ENCODE measurements at regions not wholly inside any gene's neighbourhood (a gene's known extent, or its start where the extent isn't known, plus 50 kb on each side); places are given as distances from the start of the nearest gene placed in this dataset.
"Not testable (repeated sequence)": the region's sequence is repeated elsewhere in the genome, so short reads cannot be mapped to it uniquely, and the experiment has no call there.

GRCh38 chr10:62996925-62997324 is 136.2 kb upstream of the NRBF2 start:
- DNase-seq (ENCODE audit: low spot score): no peak

- no peak for DNase-seq (ENCODE audit: low spot score)
Observed at GRCh38 chr10:62996516-62996915, 136.6 kb upstream of the NRBF2 start.

GRCh38 chr10:62993121-62993520 is 140.0 kb upstream of the NRBF2 start:
- DNase-seq (ENCODE audit: low spot score): no peak

GRCh38 chr10:62992145-62992721 is 140.9 kb upstream of the NRBF2 start:
- no peak for DNase-seq (ENCODE audit: low spot score)

GRCh38 chr10:62990126-62990525 is 143.0 kb upstream of the NRBF2 start:
- DNase-seq (ENCODE audit: low spot score): no peak

GRCh38 chr10:62985807-62986600 is 147.1 kb upstream of the NRBF2 start:
- DNase-seq (ENCODE audit: low spot score): no peak

GRCh38 chr10:62981096-62981495 is 152.0 kb upstream of the NRBF2 start:
- DNase-seq (ENCODE audit: low spot score): no peak

- DNase-seq (ENCODE audit: low spot score): no peak
Observed at GRCh38 chr10:62980687-62981086, 152.4 kb upstream of the NRBF2 start.

GRCh38 chr10:62979921-62980320 is 153.2 kb upstream of the NRBF2 start:
- no peak for DNase-seq (ENCODE audit: low spot score)

- no peak for DNase-seq (ENCODE audit: low spot score)
Observed at GRCh38 chr10:62978482-62978881, 154.6 kb upstream of the NRBF2 start.

GRCh38 chr10:62974795-62975194 is 158.3 kb upstream of the NRBF2 start:
- DNase-seq (ENCODE audit: low spot score): not testable (repeated sequence)

- DNase-seq (ENCODE audit: low spot score): no peak
Observed at GRCh38 chr10:62972103-62972502, 155.9 kb upstream of the EGR2 start.

- no peak for DNase-seq (ENCODE audit: low spot score)
Observed at GRCh38 chr10:62964026-62964425, 147.9 kb upstream of the EGR2 start.

GRCh38 chr10:62961951-62962523 is 145.9 kb upstream of the EGR2 start:
- no peak for DNase-seq (ENCODE audit: low spot score)

GRCh38 chr10:62960416-62960815 is 144.2 kb upstream of the EGR2 start:
- DNase-seq (ENCODE audit: low spot score): no peak

GRCh38 chr10:62959553-62959952 is 143.4 kb upstream of the EGR2 start:
- DNase-seq (ENCODE audit: low spot score): no peak

- DNase-seq (ENCODE audit: low spot score): no peak
Observed at GRCh38 chr10:62958980-62959379, 142.8 kb upstream of the EGR2 start.

- DNase-seq (ENCODE audit: low spot score): no peak
Observed at GRCh38 chr10:62946278-62946677, 130.1 kb upstream of the EGR2 start.

GRCh38 chr10:62939698-62940097 is 123.5 kb upstream of the EGR2 start:
- no peak for DNase-seq (ENCODE audit: low spot score)

- DNase-seq (ENCODE audit: low spot score): no peak
Observed at GRCh38 chr10:62938672-62939071, 122.5 kb upstream of the EGR2 start.

- no peak for DNase-seq (ENCODE audit: low spot score)
Observed at GRCh38 chr10:62937674-62938073, 121.5 kb upstream of the EGR2 start.

- no peak for DNase-seq (ENCODE audit: low spot score)
Observed at GRCh38 chr10:62935022-62935421, 118.9 kb upstream of the EGR2 start.

- no peak for DNase-seq (ENCODE audit: low spot score)
Observed at GRCh38 chr10:62934258-62934657, 118.1 kb upstream of the EGR2 start.

- not testable (repeated sequence) for DNase-seq (ENCODE audit: low spot score)
Observed at GRCh38 chr10:62928763-62929162, 112.6 kb upstream of the EGR2 start.

All from germinal center (tissue), 1 donor.